Astrocyte of the cerebellum (primary cell): ENCODE measurements at regions not wholly inside any gene's neighbourhood (a gene's known extent, or its start where the extent isn't known, plus 50 kb on each side); places are given as distances from the start of the nearest gene placed in this dataset.
"Not testable (repeated sequence)": the region's sequence is repeated elsewhere in the genome, so short reads cannot be mapped to it uniquely, and the experiment has no call there.

ENCODE experiments used
- DNase-seq: peaks from one replicate; pipeline ENCODE4 v3.0.0-alpha.2; 2011; ENCODE audit warnings: low read depth
- H3K4me3 ChIP-seq: 2 replicates; pipeline ENCODE4 v1.5.1; 2011; ENCODE audit warnings: mild to moderate bottlenecking, low read depth, low read length, moderate library complexity
- in situ Hi-C: cut with HindIII; loops from 2 replicates; pipeline ENCODE4 v1.10.0; 2017; ENCODE audit warnings: low sequenced_read_pairs

- in situ Hi-C loops, H3K4me3 ChIP-seq, DNase-seq: not testable (repeated sequence)
These were observed 117.5 kb upstream of the SPATA31A3 start for GRCh38 chr9:67109859-67110258.

- in situ Hi-C loops, H3K4me3 ChIP-seq, DNase-seq: not testable (repeated sequence)
These were observed 114.3 kb upstream of the SPATA31A3 start for GRCh38 chr9:67106659-67107058.

- in situ Hi-C loops, DNase-seq, H3K4me3 ChIP-seq: not testable (repeated sequence)
These were observed 110.3 kb upstream of the SPATA31A3 start for GRCh38 chr9:67102506-67103276.

- H3K4me3 ChIP-seq, in situ Hi-C loops, DNase-seq: not testable (repeated sequence)
These were observed 98.8 kb upstream of the SPATA31A3 start for GRCh38 chr9:67091104-67091503.

GRCh38 chr9:67086862-67087261, 94.5 kb upstream of the SPATA31A3 start:
- H3K4me3 ChIP-seq, in situ Hi-C loops, DNase-seq: not testable (repeated sequence)

GRCh38 chr9:67066140-67066539, 73.8 kb upstream of the SPATA31A3 start:
- H3K4me3 ChIP-seq, DNase-seq, in situ Hi-C loops: not testable (repeated sequence)

- peak overlapping the region; percentile 34 for H3K4me3 ChIP-seq
- DNase-seq, result peak; percentile 1
- in situ Hi-C loops, result not testable (repeated sequence)
These were observed 66.8 kb upstream of the SPATA31A3 start for GRCh38 chr9:67058898-67059715.
